ENCODE measurements at regions not wholly inside any gene's neighbourhood (a gene's known extent, or its start where the extent isn't known, plus 50 kb on each side); places are given as distances from the start of the nearest gene placed in this dataset.

- no peak for DNase-seq
Measured at GRCh38 chrX:2640436-2641150, 50.5 kb upstream of the CD99 start.

GRCh38 chrX:2638279-2638678 lies 52.8 kb upstream of the CD99 start:
- DNase-seq = no peak

- no peak for DNase-seq
Measured at GRCh38 chrX:2635342-2635741, 55.8 kb upstream of the CD99 start.

- DNase-seq = no peak
Measured at GRCh38 chrX:2632533-2633504, 58.3 kb upstream of the CD99 start.

GRCh38 chrX:2631743-2632532 lies 59.2 kb upstream of the CD99 start:
- no peak for DNase-seq

GRCh38 chrX:2630935-2631742 lies 60.0 kb upstream of the CD99 start:
- peak in 1 of 2 experiments; percentile 22 for DNase-seq

- peak; percentile 38 to 50 for DNase-seq
Measured at GRCh38 chrX:2630008-2630934, 60.8 kb upstream of the CD99 start.

GRCh38 chrX:2629316-2630007 lies 61.6 kb upstream of the CD99 start:
- no peak for DNase-seq

- DNase-seq = no peak
Measured at GRCh38 chrX:2628751-2629315, 62.3 kb upstream of the CD99 start.

GRCh38 chrX:2627272-2627867 lies 63.7 kb upstream of the CD99 start:
- peak in 1 of 2 experiments; percentile 23 for DNase-seq

- no peak for DNase-seq
Measured at GRCh38 chrX:2626750-2627149, 64.3 kb upstream of the CD99 start.

- DNase-seq = no peak
Measured at GRCh38 chrX:2620576-2620975, 70.5 kb upstream of the CD99 start.

GRCh38 chrX:2618516-2618915 lies 72.6 kb upstream of the CD99 start:
- no peak for DNase-seq

GRCh38 chrX:2614911-2615310 lies 76.2 kb upstream of the CD99 start:
- no peak for DNase-seq

GRCh38 chrX:2610246-2611170 lies 80.6 kb upstream of the CD99 start:
- no peak for DNase-seq

- DNase-seq = no peak
Measured at GRCh38 chrX:2609431-2610238, 81.5 kb upstream of the CD99 start.

GRCh38 chrX:2608638-2609430 lies 82.3 kb upstream of the CD99 start:
- peak; percentile 86 to 87 for DNase-seq
